Common myeloid progenitor, CD34-positive (primary cell): ENCODE measurements at regions not wholly inside any gene's neighbourhood (a gene's known extent, or its start where the extent isn't known, plus 50 kb on each side); places are given as distances from the start of the nearest gene placed in this dataset.

Experiments
- CTCF ChIA-PET: fragments of 350-600 bp; sonication (Branson Sonifier 250); formaldehyde crosslinking; loops from one replicate; lab custom pipeline; 2021; ENCODE audit warnings: antibody characterized with exemption; lab: Charles Lee
- POLR2A ChIA-PET: fragments of 350-600 bp; sonication (Branson Sonifier 250); formaldehyde crosslinking; loops from one replicate; lab custom pipeline; 2021; ENCODE audit warnings: antibody characterized with exemption; lab: Charles Lee
- DNase-seq, 3 donors: peaks; one replicate each; pipeline versions ENCODE4 v3.0.0 to v3.0.0-alpha.2; 2013
- H3K27ac ChIP-seq, 2 experiments: 1 replicate in 1 of 2; 2 replicates in 1 of 2; pipeline ENCODE4 v1.7.0; 2013; ENCODE audit warnings: inconsistent platforms in 2 of 2, low read length in 2 of 2, mild to moderate bottlenecking in 2 of 2, low read depth in 1 of 2, moderate library complexity in 1 of 2; ENCODE audit not compliant: severe bottlenecking in 2 of 2, insufficient read depth in 1 of 2, poor library complexity in 1 of 2
- H3K27me3 ChIP-seq, 5 experiments: replicated peaks in 2 of 5; 1 replicate in 3 of 5; 2 replicates in 2 of 5; pipeline versions ENCODE4 v1.6.1 to v1.7.0; 2013; ENCODE audit warnings: low read length in 4 of 5, mild to moderate bottlenecking in 2 of 5, moderate library complexity in 2 of 5, inconsistent platforms in 1 of 5; ENCODE audit not compliant: insufficient read depth in 5 of 5, control insufficient read depth in 4 of 5
- H3K36me3 ChIP-seq, 4 experiments: 1 replicate in 2 of 4; 2 replicates in 2 of 4; pipeline versions ENCODE4 v1.6.1 to v1.7.0; 2013; ENCODE audit warnings: low read length in 3 of 4, control low read depth in 1 of 4, mild to moderate bottlenecking in 1 of 4; ENCODE audit not compliant: control insufficient read depth in 4 of 4, insufficient read depth in 4 of 4
- H3K4me1 ChIP-seq, 4 experiments: 1 replicate in 3 of 4; 2 replicates in 1 of 4; pipeline versions ENCODE4 v1.6.1 to v1.7.1; 2013; ENCODE audit warnings: low read length in 3 of 4, mild to moderate bottlenecking in 3 of 4, control low read depth in 1 of 4, inconsistent platforms in 1 of 4, moderate library complexity in 1 of 4; ENCODE audit not compliant: control insufficient read depth in 4 of 4, insufficient read depth in 4 of 4; ENCODE audit errors: control extremely low read depth in 1 of 4
- H3K4me3 ChIP-seq, 7 experiments: 1 replicate in 4 of 7; 2 replicates in 3 of 7; pipeline versions ENCODE4 v1.5.1 to v1.7.0; 2013; ENCODE audit warnings: mild to moderate bottlenecking in 7 of 7, low read length in 6 of 7, moderate library complexity in 6 of 7, inconsistent platforms in 2 of 7, low read depth in 2 of 7, control low read depth in 1 of 7; ENCODE audit not compliant: insufficient read depth in 4 of 7, control insufficient read depth in 1 of 7; ENCODE audit errors: extremely low read depth in 1 of 7
- H3K9me3 ChIP-seq, 5 experiments: 1 replicate in 4 of 5; 2 replicates in 1 of 5; pipeline versions ENCODE4 v1.6.1 to v1.7.1; 2013; ENCODE audit warnings: low read length in 4 of 5, mild to moderate bottlenecking in 2 of 5, inconsistent platforms in 1 of 5, low read depth in 1 of 5, moderate library complexity in 1 of 5; ENCODE audit not compliant: control insufficient read depth in 4 of 5, insufficient read depth in 2 of 5; ENCODE audit errors: control extremely low read depth in 1 of 5
- WGBS: methylation state at CpG from one replicate; pipeline ENCODE4 v1.1.5; 2013; ENCODE audit not compliant: insufficient coverage; 5-methylcytosine and 5-hydroxymethylcytosine counted together

DNA sequence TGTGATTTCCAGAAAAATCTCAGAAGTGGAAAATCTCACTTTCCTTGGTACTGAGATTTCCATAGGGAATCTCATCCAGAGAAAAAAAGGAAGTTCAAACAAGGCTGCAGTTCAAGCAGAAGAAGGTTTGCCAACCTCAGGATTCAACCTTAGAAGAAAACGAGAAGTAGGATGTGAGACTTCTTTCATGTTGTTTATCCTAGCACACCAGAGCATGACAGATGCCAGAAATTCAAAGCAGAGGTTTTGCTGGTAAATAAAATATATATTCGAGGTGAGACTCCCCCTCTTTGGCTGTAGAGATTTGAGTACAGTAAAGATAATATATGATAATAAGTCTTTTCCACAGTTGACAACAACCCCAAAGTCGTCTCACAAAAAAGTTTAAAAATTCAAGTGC is 116.9 kb upstream of the SMC2 start:
- POLR2A ChIA-PET: no interaction called here
- H3K4me3 ChIP-seq: no peak overlapping the region
- whole genome bisulfite sequencing: 60% methylated on average over 1 of the region's 3 CpGs
- H3K36me3 ChIP-seq: no peaks in the 10 kb centered on the region
- no peaks in the 10 kb centered on the region for H3K27me3 ChIP-seq
- CTCF ChIA-PET: no interaction called here
- no peaks in the 10 kb centered on the region for H3K9me3 ChIP-seq
- H3K27ac ChIP-seq: no peak overlapping the region
- H3K4me1 ChIP-seq: no peaks in the 10 kb centered on the region
- no peak for DNase-seq

DNA sequence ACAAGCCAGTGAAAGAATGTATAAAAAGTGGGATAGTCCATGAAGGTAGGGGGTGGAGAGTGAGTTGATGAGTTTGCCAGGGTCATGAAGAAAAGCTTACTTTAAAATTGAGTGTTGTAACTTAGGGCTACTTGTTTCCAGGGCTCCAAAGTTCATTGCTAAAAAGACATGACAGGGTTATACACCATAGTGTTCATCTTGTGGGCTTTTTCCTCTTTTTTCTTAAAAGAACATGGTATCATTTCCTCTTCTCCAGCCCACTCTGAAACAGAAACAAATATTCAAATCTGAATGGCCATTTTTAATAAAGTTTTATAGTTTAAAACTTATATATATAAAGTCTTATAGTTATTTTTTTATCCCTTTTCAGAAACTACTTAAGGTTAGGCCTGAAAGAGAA is 115.7 kb upstream of the SMC2 start:
- CTCF ChIA-PET: no interaction called here
- POLR2A ChIA-PET: no interaction called here
- DNase-seq: no peak

DNA sequence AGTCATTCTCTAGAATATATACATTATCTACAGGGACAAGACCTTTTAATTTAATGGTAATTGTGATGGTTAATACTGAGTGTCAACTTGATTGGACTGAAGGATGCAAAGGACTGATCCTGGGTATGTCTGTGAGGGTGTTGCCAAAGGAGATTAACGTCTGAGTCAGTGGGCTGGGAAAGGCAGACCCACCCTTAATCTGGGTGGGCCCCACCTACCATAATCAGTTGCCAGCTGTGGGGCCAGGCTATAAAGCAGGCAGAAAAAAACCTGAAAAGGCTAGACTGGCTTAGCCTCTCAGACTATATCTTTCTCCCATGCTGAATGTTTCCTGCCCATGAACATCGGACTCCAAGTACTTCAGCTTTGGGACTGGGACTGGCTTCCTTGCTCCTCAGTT is 112.2 kb upstream of the SMC2 start:
- H3K4me1 ChIP-seq: no peaks in the 10 kb centered on the region
- H3K27ac ChIP-seq: no peak overlapping the region
- CTCF ChIA-PET: interaction anchor here (1.1 kb wide), 1 partner anchor 13 kb away, joined by 3 read pairs; no protein-coding TSS in a partner anchor
- DNase-seq: no peak
- no peaks in the 10 kb centered on the region for H3K27me3 ChIP-seq
- WGBS: no CpG with 5 or more reads among the region's 2 CpGs
- H3K36me3 ChIP-seq: no peaks in the 10 kb centered on the region
- H3K9me3 ChIP-seq: no peaks in the 10 kb centered on the region
- no peak overlapping the region for H3K4me3 ChIP-seq
- POLR2A ChIA-PET: no interaction called here

More for the DNA sequence above, 115.7 kb upstream of the SMC2 start:
- no peaks in the 10 kb centered on the region for H3K4me1 ChIP-seq
- no peaks in the 10 kb centered on the region for H3K27me3 ChIP-seq
- H3K9me3 ChIP-seq: no peaks in the 10 kb centered on the region
- no peaks in the 10 kb centered on the region for H3K36me3 ChIP-seq
- H3K4me3 ChIP-seq: no peak overlapping the region
- no peak overlapping the region for H3K27ac ChIP-seq

DNA sequence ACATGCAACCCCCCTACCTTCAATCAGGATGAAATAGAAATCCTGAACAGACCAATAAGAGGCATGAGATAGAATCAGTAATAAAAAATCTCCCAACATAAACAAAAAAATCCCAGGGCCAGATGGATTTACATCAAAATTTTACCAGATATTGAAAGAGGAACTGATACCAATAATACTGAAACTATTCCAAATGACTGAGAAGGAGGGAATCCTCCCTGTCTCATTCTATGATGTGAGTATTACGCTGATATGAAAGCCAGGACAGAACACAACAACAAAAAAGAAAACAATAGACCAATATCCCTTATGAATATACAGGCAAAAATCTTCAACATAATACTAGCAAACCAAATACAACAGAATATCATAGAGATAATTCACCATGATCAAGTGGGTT is 109.0 kb upstream of the SMC2 start:
- Histone ChIP-seq H3K4me1 (no peaks in the 10 kb centered on the region), H3K36me3 (no peaks in the 10 kb centered on the region), H3K9me3 (no peaks in the 10 kb centered on the region), H3K27ac (no peak overlapping the region), H3K4me3 (no peak overlapping the region), H3K27me3 (no peaks in the 10 kb centered on the region)
- POLR2A ChIA-PET: no interaction called here
- no CpG with 5 or more reads among the region's 1 CpG for WGBS
- no peak for DNase-seq
- CTCF ChIA-PET: no interaction called here

DNA sequence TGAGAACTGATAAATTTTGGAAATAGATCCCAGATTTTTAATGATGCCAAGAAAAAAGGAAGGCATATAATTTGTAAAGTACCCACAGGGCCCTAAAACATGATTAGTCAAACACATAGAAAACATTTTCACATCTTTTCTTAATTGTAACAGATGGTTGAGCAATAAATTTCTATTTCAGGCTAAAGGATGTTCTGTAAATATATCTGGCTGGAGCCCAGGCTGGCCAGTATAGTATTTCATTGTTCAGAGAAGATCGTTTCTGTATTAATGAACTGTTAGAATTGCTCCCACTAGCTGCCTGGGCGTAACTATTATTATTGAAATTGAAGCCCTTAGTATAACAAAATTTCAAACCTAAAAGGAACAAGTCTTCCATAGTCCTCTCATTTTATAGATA is 105.3 kb upstream of the SMC2 start:
- no peak for DNase-seq
- ChIA-PET POLR2A (no interaction called here), CTCF (no interaction called here)
- H3K36me3 ChIP-seq: no peaks in the 10 kb centered on the region
- H3K9me3 ChIP-seq: no peaks in the 10 kb centered on the region
- 67% methylated on average over 1 of the region's 2 CpGs for WGBS
- H3K27me3 ChIP-seq: no peaks in the 10 kb centered on the region
- H3K4me3 ChIP-seq: no peak overlapping the region
- no peak overlapping the region for H3K27ac ChIP-seq
- no peaks in the 10 kb centered on the region for H3K4me1 ChIP-seq

DNA sequence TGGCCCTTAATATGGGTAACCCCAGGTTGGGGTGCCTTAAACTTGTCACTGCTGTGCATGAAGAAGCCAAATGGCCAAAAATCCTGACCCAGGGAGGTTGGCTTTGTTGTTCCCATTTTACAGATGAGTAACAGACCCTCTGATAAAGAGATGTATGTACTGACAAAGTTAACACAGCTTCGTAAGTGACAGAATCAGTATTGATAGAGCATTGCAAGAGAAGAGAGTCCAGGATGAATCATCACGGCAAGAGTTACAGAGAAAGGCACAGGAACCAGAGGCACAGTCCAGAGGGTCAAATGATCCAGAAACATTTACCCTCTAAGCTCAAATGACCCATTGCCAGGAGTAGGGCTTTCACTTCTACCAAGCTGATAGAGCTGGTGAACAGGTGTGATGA is 103.8 kb upstream of the SMC2 start:
- Histone ChIP-seq H3K36me3 (no peaks in the 10 kb centered on the region), H3K27ac (no peak overlapping the region), H3K9me3 (no peaks in the 10 kb centered on the region), H3K4me3 (no peak overlapping the region), H3K4me1 (no peaks in the 10 kb centered on the region), H3K27me3 (no peaks in the 10 kb centered on the region)
- WGBS: 100% methylated on average over 1 of the region's 2 CpGs
- ChIA-PET CTCF (no interaction called here), POLR2A (no interaction called here)
- DNase-seq: no peak

DNA sequence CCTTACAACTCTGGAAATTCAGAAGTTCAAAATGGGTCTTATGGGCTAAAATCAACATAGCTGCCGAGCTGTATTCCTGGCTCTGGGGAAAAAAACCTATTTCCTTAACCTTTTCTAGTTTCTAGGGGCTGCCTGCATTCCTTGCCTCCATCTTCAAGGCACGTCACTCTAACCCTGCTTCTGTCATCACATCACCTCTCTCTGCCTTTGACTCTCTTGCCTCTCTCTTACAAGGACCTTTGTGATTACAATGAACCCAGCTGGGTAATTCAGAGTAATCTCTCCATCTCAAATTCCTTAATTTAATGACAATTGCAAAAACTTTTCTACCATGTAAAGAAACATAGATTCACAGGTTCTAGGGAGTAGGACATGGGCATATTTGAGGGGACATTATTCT is 103.1 kb upstream of the SMC2 start:
- Histone ChIP-seq H3K4me1 (no peaks in the 10 kb centered on the region), H3K27me3 (no peaks in the 10 kb centered on the region), H3K36me3 (no peaks in the 10 kb centered on the region), H3K27ac (no peak overlapping the region), H3K4me3 (no peak overlapping the region), H3K9me3 (no peaks in the 10 kb centered on the region)
- ChIA-PET CTCF (no interaction called here), POLR2A (no interaction called here)
- WGBS: 83% methylated on average over 2 of the region's 2 CpGs
- DNase-seq: no peak
